GM21576 (cell line): ENCODE measurements at regions not wholly inside any gene's neighbourhood (a gene's known extent, or its start where the extent isn't known, plus 50 kb on each side); places are given as distances from the start of the nearest gene placed in this dataset.

ENCODE experiments used
- ATAC-seq: cut with Tn5 transposase; IDR thresholded peaks from one replicate; pipeline ENCODE4 v1.9.1; 2021; ENCODE audit warnings: mild to moderate bottlenecking, moderate library complexity; ENCODE audit not compliant: unreplicated experiment

GRCh38 chr3:66672830-66673229 is 172.0 kb upstream of the LRIG1 start:
- ATAC-seq: no peak

GRCh38 chr3:66673293-66673692 is 172.5 kb upstream of the LRIG1 start:
- no peak for ATAC-seq

- ATAC-seq: no peak
These were observed 174.5 kb upstream of the LRIG1 start for GRCh38 chr3:66675366-66675765.

- no peak for ATAC-seq
These were observed 191.4 kb upstream of the LRIG1 start for GRCh38 chr3:66692042-66692765.

GRCh38 chr3:66692766-66693150 is 191.9 kb upstream of the LRIG1 start:
- no peak for ATAC-seq

GRCh38 chr3:66693461-66694031 is 192.7 kb upstream of the LRIG1 start:
- no peak for ATAC-seq

GRCh38 chr3:66702126-66702525 is 201.3 kb upstream of the LRIG1 start:
- ATAC-seq: no peak

- no peak for ATAC-seq
These were observed 202.7 kb upstream of the LRIG1 start for GRCh38 chr3:66703501-66703900.

- ATAC-seq: no peak
These were observed 204.3 kb upstream of the LRIG1 start for GRCh38 chr3:66705076-66705475.

- ATAC-seq: no peak
These were observed 206.1 kb upstream of the LRIG1 start for GRCh38 chr3:66706890-66707289.

GRCh38 chr3:66709532-66709931 is 208.7 kb upstream of the LRIG1 start:
- no peak for ATAC-seq

- ATAC-seq: no peak
These were observed 211.4 kb upstream of the LRIG1 start for GRCh38 chr3:66712210-66712609.

- ATAC-seq: no peak
These were observed 213.1 kb upstream of the LRIG1 start for GRCh38 chr3:66713921-66714320.

- no peak for ATAC-seq
These were observed 215.0 kb upstream of the LRIG1 start for GRCh38 chr3:66715806-66716205.

- no peak for ATAC-seq
These were observed 217.0 kb upstream of the LRIG1 start for GRCh38 chr3:66717806-66718205.

GRCh38 chr3:66719796-66720356 is 219.1 kb upstream of the LRIG1 start:
- no peak for ATAC-seq

- no peak for ATAC-seq
These were observed 219.7 kb upstream of the LRIG1 start for GRCh38 chr3:66720508-66720907.

GRCh38 chr3:66722675-66723074 is 221.9 kb upstream of the LRIG1 start:
- no peak for ATAC-seq

- no peak for ATAC-seq
These were observed 222.4 kb upstream of the LRIG1 start for GRCh38 chr3:66723231-66723630.

GRCh38 chr3:66729687-66730393 is 229.0 kb upstream of the LRIG1 start:
- no peak for ATAC-seq

GRCh38 chr3:66738625-66739365 is 238.0 kb upstream of the LRIG1 start:
- ATAC-seq: no peak
